ENCODE measurements at regions not wholly inside any gene's neighbourhood (a gene's known extent, or its start where the extent isn't known, plus 50 kb on each side); places are given as distances from the start of the nearest gene placed in this dataset.
"Not testable (repeated sequence)": the region's sequence is repeated elsewhere in the genome, so short reads cannot be mapped to it uniquely, and the experiment has no call there.

DNA sequence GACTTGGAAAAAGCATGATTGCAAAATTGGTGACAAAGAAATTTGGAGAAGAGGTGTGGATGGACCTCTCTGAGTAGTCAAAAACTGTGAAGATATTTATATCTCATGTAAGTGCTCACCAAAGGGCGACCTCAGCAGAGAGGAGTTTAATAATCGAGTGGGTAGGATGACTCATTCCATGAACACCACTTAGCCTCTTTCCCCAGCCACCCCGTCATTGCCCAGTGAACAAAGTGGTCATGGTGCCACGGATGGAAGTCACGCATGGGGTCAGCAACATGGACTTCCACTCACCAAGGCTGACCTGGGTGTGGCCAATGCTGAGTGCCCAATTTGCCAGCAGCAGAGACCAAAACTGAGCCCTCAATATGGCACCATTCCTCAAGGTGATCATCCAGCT lies 997.4 kb upstream of the GYPC start:
- Histone ChIP-seq H3K27me3 (no peaks in the 10 kb centered on the region), H3K36me3 (no peaks in the 10 kb centered on the region), H3K4me1 (no peaks in the 10 kb centered on the region), H3K9me3 (no peaks in the 10 kb centered on the region), H3K27ac (no peak overlapping the region), H3K4me3 (no peak overlapping the region)
- DNase-seq: no peak
- no peak for ATAC-seq
- intact Hi-C loops (cut with DNase I): no loop called here
- no peak for TF ChIP-seq POLR2A (IDR thresholded peaks at IDR 0.05)
- no CpG with 5 or more reads among the region's 5 CpGs for WGBS (ENCODE audit: insufficient coverage, low coverage, low lambda C conversion rate, missing lambda C conversion rate)

DNA sequence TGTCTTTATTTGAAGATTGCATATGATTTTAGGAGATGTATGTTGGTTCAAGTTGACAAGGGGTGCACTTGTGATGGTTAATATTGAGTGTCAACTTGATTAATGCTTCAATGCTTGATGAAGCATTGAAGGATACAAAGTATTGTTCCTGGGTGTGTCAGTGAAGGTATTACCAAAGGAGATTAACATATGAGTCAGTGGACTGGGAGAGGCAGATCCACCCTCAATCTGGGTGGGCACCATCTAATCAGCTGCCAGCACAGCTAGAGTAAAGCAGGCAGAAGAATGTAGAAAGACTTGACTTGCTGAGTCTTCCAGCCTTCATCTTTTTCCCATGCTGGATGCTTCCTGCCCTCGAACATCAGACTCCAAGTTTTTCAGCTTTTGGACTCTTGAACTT lies 995.6 kb upstream of the GYPC start:
- ATAC-seq; H3K4me1 ChIP-seq; H3K36me3 ChIP-seq; intact Hi-C loops (cut with DNase I); DNase-seq; H3K27ac ChIP-seq; H3K9me3 ChIP-seq; H3K27me3 ChIP-seq; H3K4me3 ChIP-seq: not testable (repeated sequence)
- 29% methylated on average over 1 of the region's 1 CpG for WGBS (ENCODE audit: insufficient coverage, low coverage, low lambda C conversion rate, missing lambda C conversion rate)

DNA sequence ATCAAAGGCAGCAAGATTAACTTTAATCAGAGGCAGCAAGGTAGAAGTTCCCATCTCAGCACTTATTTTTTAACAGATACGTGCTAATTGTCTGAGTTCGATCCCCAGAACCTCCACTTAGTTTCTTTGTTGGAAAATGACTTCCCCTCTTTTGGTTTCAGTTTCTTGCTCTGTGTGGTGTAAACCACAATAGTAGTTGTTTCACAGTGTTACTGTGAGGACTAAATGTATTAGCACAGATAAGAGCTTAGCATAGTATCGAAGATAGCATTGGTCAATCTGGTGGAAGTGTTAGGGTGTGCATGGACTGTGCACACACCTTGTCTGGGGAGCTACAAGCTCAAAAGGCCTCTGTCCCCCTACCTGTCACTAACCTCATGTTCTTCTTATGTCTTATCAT lies 988.3 kb upstream of the GYPC start:
- intact Hi-C loops (cut with DNase I): no loop called here
- 62% methylated on average over 3 of the region's 3 CpGs for WGBS (ENCODE audit: insufficient coverage, low coverage, low lambda C conversion rate, missing lambda C conversion rate)

DNA sequence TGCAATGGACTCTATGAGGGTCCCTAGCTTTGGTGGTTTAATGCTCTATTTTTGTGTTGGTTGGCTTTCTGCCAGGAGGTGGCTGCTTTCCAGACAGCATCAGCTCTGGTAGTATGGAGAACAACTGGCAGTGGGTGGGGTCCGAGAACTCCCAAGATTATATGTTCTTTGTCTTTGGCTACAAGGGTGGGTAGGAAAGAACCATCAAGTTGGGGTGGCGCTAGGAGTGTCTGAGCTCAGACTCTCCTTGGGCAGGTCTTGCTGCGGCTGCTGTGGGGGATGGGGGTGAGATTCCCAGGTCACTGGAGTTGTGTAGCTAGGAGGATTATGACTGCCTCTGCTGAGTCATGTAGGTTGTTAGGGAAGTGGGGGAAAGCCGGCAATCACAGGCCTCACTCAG lies 976.1 kb upstream of the GYPC start:
- intact Hi-C loops (cut with DNase I): no loop called here
- Histone ChIP-seq H3K36me3 (no peaks in the 10 kb centered on the region), H3K9me3 (no peaks in the 10 kb centered on the region), H3K4me1 (no peaks in the 10 kb centered on the region), H3K4me3 (no peak overlapping the region), H3K27ac (no peak overlapping the region), H3K27me3 (no peaks in the 10 kb centered on the region)
- no peak for DNase-seq
- 57% methylated on average over 2 of the region's 4 CpGs for WGBS (ENCODE audit: insufficient coverage, low coverage, low lambda C conversion rate, missing lambda C conversion rate)
- TF ChIP-seq, protein P1, sequence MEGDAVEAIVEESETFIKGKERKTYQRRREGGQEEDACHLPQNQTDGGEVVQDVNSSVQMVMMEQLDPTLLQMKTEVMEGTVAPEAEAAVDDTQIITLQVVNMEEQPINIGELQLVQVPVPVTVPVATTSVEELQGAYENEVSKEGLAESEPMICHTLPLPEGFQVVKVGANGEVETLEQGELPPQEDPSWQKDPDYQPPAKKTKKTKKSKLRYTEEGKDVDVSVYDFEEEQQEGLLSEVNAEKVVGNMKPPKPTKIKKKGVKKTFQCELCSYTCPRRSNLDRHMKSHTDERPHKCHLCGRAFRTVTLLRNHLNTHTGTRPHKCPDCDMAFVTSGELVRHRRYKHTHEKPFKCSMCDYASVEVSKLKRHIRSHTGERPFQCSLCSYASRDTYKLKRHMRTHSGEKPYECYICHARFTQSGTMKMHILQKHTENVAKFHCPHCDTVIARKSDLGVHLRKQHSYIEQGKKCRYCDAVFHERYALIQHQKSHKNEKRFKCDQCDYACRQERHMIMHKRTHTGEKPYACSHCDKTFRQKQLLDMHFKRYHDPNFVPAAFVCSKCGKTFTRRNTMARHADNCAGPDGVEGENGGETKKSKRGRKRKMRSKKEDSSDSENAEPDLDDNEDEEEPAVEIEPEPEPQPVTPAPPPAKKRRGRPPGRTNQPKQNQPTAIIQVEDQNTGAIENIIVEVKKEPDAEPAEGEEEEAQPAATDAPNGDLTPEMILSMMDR (IDR thresholded peaks at IDR 0.05): no peak
- no peak for TF ChIP-seq POLR2A (IDR thresholded peaks at IDR 0.05)
- no peak for ATAC-seq

More for the DNA sequence above, 988.3 kb upstream of the GYPC start:
- H3K27ac ChIP-seq: no peak overlapping the region
- no peaks in the 10 kb centered on the region for H3K9me3 ChIP-seq
- TF ChIP-seq POLR2A (IDR thresholded peaks at IDR 0.05): no peak
- TF ChIP-seq, protein P1 (IDR thresholded peaks at IDR 0.05): no peak
- H3K27me3 ChIP-seq: no peaks in the 10 kb centered on the region
- DNase-seq: no peak
- no peaks in the 10 kb centered on the region for H3K4me1 ChIP-seq
- no peak for ATAC-seq
- no peak overlapping the region for H3K4me3 ChIP-seq
- H3K36me3 ChIP-seq: no peaks in the 10 kb centered on the region

DNA sequence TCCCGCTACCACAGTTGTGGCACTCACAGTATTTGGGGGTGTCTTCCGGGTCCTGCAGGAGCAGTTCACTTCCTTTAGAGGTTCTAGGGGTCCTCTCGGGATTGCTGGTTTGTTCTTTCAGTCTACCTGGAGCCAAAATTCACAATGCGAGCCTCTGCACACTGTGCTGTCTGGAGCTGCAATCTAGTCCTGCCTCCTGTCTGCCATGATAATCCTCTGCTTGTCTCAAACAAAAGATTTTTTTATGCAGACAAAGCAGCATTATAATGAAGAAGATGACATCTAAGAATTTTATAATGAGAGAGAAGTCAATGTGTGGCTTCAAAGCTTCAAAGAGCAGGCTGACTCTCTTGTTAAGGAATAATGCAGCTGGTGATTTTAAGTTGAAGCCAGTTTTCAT lies 975.1 kb upstream of the GYPC start:
- Histone ChIP-seq H3K27me3 (no peaks in the 10 kb centered on the region), H3K27ac (no peak overlapping the region), H3K36me3 (no peaks in the 10 kb centered on the region), H3K4me1 (no peaks in the 10 kb centered on the region), H3K4me3 (no peak overlapping the region), H3K9me3 (no peaks in the 10 kb centered on the region)
- intact Hi-C loops (cut with DNase I): no loop called here
- TF ChIP-seq POLR2A (IDR thresholded peaks at IDR 0.05): no peak
- TF ChIP-seq, protein P1 (IDR thresholded peaks at IDR 0.05): no peak
- ATAC-seq: no peak
- 61% methylated on average over 4 of the region's 4 CpGs for WGBS (ENCODE audit: insufficient coverage, low coverage, low lambda C conversion rate, missing lambda C conversion rate)
- no peak for DNase-seq

DNA sequence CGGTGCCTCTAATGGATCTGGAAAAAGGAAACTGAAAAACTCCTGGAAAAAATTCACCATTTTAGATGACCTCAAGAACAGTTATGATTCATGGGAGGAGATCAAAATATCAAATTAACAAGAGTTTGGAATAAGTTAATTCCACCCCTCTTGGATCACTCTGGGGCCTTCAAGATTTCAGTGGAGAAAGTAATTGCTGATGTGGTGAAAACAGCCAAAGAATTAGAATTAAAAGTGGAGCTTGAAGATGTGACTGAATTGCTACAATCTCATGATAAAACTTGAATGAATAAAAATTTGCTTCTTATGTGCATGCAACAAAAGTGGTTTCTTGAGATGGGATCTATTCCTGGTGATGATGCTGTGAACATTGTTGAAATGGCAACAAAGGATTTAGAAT lies 974.4 kb upstream of the GYPC start:
- no peaks in the 10 kb centered on the region for H3K9me3 ChIP-seq
- WGBS (ENCODE audit: insufficient coverage, low coverage, low lambda C conversion rate, missing lambda C conversion rate): 31% methylated on average over 1 of the region's 1 CpG

More for the DNA sequence above, 974.4 kb upstream of the GYPC start:
- Histone ChIP-seq H3K36me3 (no peaks in the 10 kb centered on the region), H3K27ac (no peak overlapping the region), H3K27me3 (no peaks in the 10 kb centered on the region), H3K4me1 (no peaks in the 10 kb centered on the region), H3K4me3 (no peak overlapping the region)
- intact Hi-C loops (cut with DNase I): no loop called here
- DNase-seq: no peak
- TF ChIP-seq, protein P1 (IDR thresholded peaks at IDR 0.05): no peak
- TF ChIP-seq POLR2A (IDR thresholded peaks at IDR 0.05): no peak
- ATAC-seq: no peak

All from right lobe of liver (tissue), 6 donors.